Urinary bladder (tissue), 3 donors: ENCODE measurements at regions not wholly inside any gene's neighbourhood (a gene's known extent, or its start where the extent isn't known, plus 50 kb on each side); places are given as distances from the start of the nearest gene placed in this dataset.

ENCODE experiments used
- DNase-seq: peaks from one replicate; pipeline ENCODE4 v3.0.0-alpha.2; 2015; ENCODE audit errors: extremely low spot score
- H3K27ac ChIP-seq: one replicate; pipeline ENCODE4 v1.5.1; 2013; ENCODE audit warnings: low read depth, mild to moderate bottlenecking, moderate library complexity
- H3K36me3 ChIP-seq: one replicate; pipeline ENCODE4 v1.6.1; 2013; ENCODE audit warnings: mild to moderate bottlenecking, moderate library complexity; ENCODE audit not compliant: insufficient read depth
- H3K4me1 ChIP-seq: one replicate; pipeline ENCODE4 v1.6.1; 2013; ENCODE audit warnings: mild to moderate bottlenecking, moderate library complexity; ENCODE audit not compliant: insufficient read depth
- H3K4me3 ChIP-seq: one replicate; pipeline ENCODE4 v1.5.1; 2013; ENCODE audit warnings: low read depth, low read length
- WGBS: extraction: QIAGEN DNeasy Blood & Tissue Kit; methylation state at CpG from one replicate; pipeline ENCODE4 v1.1.7; 2013; 5-methylcytosine and 5-hydroxymethylcytosine counted together
- donor health status: healthy with polysubstance abuse.
- donor health status: healthy.

DNA sequence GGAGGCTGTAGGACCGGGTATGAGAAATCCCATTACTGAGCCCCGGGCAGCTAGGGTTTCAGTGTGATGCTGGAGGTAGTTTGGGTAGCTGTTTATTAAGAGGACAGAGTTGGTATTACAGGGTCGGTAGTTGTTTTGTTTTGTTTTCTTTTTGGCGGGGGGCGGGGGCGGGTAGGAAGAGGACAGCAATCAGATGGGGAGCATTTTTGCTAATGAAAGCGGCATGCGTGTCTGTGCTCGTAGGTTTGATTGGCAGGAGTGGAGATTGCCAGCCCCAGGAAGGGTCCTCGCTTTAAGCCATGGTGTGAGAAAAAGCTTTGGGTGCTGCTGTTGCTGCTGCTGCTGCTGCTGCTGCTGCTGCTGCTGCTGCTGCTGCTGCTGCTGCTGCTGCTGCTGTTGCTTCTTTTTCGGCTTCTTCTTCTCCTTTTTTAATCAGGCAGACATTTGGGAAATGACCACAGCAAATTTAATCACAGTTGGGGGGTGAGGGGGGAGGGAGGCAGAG, 498.5 kb upstream of the ZFHX3 start:
- H3K4me1 ChIP-seq: no peaks in the 10 kb centered on the region
- no peak overlapping the region for H3K4me3 ChIP-seq
- 48% methylated on average over 11 of the region's 11 CpGs for WGBS
- no peaks in the 10 kb centered on the region for H3K36me3 ChIP-seq
- H3K27ac ChIP-seq: no peak overlapping the region
- DNase-seq: no peak

DNA sequence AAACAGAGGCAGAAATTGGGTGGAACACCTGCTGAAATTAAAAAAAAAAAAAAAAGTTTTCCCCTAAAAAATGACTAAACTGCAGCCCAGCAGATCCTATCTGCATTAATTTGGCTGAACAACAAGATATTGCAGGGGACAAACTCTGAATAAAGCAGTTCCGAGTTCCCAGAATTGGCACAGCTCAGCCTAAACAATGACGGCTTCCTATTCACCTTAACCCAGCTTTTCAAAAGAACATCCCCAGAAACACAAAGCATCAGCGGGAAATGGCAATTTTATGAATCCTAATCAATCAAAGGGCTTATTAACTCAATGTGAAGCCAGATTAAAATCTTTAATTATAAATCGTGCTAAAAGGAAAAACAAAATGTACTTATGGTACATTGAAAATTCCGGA, 497.8 kb upstream of the ZFHX3 start:
- no peak overlapping the region for H3K27ac ChIP-seq
- WGBS: 68% methylated on average over 5 of the region's 5 CpGs
- no peaks in the 10 kb centered on the region for H3K4me1 ChIP-seq
- H3K4me3 ChIP-seq: no peak overlapping the region
- DNase-seq: no peak
- H3K36me3 ChIP-seq: no peaks in the 10 kb centered on the region

DNA sequence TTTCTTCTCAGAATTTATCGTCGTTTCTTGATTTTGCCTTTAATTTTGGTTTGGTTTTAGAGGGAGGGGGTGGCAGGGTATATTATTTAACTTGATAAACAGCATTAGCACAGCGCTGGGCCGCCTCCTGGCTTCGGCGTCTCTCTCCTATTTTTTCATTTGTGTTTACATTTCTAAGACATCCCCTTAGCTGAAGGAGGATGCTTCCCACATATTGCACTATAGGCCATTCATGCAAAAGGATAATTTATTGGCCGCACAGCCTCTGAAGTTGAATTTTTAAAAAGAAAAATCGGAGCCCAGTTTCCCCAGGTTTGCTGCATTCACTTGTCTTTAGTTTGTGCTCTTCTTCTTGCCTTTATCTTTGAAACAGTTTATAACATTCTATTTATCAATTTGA, 497.4 kb upstream of the ZFHX3 start:
- WGBS: 78% methylated on average over 8 of the region's 8 CpGs

DNA sequence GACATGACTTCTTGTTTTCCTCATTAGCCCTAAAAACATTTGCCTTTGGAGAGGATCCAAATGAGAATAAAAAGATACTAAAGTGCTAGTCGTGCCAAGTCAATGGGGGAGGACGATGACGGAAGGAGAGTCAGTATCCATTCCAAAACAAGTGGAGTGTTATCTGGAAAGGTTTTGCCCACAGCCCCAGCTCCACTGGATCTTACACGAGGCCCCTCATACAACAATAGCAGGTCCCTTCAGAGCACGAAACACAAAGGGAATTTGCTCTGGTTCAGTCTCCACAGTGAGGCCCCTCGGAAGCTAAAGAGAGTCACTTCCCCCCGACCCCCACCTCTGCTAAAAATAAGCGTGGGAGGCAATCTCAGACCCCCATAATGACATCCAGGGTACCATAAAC, 496.9 kb upstream of the ZFHX3 start:
- H3K4me1 ChIP-seq: no peaks in the 10 kb centered on the region
- no peak for DNase-seq
- WGBS: 51% methylated on average over 8 of the region's 8 CpGs
- H3K36me3 ChIP-seq: no peaks in the 10 kb centered on the region
- no peak overlapping the region for H3K27ac ChIP-seq
- H3K4me3 ChIP-seq: no peak overlapping the region

More for the DNA sequence above, 497.4 kb upstream of the ZFHX3 start:
- H3K27ac ChIP-seq: no peak overlapping the region
- H3K4me3 ChIP-seq: no peak overlapping the region
- no peaks in the 10 kb centered on the region for H3K36me3 ChIP-seq
- H3K4me1 ChIP-seq: no peaks in the 10 kb centered on the region
- DNase-seq: no peak

DNA sequence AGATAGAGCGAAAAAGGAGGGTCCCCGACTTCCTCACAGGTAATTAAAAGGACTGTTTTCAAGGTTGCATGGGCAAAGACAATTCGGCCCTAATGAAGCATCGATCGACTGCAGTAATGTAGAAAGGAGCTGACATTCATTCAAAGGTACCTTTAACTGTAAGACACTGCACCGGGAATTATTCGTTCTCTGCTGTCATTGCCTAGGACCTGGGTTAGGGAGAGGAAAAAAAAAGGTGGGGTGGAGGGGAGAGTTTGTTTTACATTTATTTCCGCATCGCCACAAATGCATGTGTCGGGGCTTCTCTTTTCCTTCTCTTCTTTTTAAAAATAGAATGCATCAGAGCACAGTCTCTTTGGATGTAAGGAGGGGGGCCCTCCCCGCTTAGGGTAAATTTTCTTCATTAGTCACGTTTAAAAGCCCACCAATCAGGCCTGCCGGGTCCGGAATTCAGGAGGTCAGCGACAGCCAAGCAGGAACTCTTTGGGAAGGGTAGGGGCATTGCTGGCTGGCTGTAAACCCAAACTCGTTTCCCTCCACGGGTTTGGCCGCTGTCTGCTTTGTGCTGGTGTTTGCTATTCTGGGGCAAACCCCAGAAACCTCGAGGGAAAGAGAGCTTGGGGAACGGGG, 496.2 kb upstream of the ZFHX3 start:
- DNase-seq: no peak

DNA sequence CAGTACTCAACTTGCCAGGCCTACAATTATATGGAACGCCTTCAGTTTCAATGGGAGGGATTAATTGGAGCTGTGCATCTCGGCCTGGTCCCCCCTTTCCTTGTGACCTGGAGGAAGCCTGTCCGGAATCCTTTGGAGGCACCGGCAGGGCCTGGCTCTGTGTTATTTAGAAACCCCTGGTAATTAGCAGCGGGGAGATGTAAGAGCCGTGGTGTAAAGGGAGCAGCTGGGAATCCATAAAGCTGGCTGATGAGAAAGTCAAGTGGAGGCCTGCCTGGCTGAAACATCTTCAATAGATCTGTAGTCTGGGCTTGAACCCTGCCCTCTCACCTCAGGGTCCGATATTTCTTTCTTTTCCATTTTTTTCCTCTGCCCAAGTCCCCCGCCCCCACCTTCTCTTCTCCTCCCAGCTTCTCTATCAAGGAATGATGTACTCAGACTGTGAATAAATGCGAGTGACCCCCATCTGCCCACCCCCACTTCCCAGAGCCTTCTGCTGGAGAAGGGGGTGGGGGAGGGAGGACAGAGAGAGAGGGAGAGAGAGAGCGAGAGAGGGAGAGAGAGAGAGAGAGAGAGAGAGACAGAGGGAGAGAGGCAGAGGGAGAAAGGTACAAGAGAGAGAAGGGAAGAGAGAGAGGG, 495.5 kb upstream of the ZFHX3 start:
- 83% methylated on average over 10 of the region's 10 CpGs for WGBS
- Histone ChIP-seq H3K4me3 (no peak overlapping the region), H3K4me1 (no peaks in the 10 kb centered on the region), H3K36me3 (no peaks in the 10 kb centered on the region), H3K27ac (no peak overlapping the region)
- no peak for DNase-seq

More for the DNA sequence above, 496.2 kb upstream of the ZFHX3 start:
- Histone ChIP-seq H3K36me3 (no peaks in the 10 kb centered on the region), H3K4me3 (no peak overlapping the region), H3K27ac (no peak overlapping the region), H3K4me1 (no peaks in the 10 kb centered on the region)
- 60% methylated on average over 20 of the region's 20 CpGs for WGBS

DNA sequence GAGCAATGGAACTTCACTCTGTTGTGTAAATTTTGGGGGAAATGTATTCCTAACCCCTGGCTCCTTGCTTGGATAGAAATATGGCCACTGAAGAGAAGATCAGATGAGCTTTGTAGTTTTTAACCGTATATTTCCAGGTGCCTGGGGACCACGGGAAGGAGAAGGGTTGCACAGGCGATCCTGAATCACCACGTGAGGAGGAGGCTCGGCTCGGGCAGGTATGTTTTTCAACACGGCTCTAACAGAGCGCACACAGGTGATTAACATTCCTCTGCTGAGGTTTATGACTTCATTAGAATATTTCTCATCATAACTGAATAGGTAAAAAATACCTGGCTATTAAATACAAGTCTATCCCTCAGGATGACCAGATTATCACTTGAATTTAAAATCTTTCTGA, 495.0 kb upstream of the ZFHX3 start:
- no peak for DNase-seq
- no peak overlapping the region for H3K4me3 ChIP-seq
- H3K4me1 ChIP-seq: no peaks in the 10 kb centered on the region
- no peak overlapping the region for H3K27ac ChIP-seq
- H3K36me3 ChIP-seq: no peaks in the 10 kb centered on the region
- WGBS: 84% methylated on average over 8 of the region's 8 CpGs

DNA sequence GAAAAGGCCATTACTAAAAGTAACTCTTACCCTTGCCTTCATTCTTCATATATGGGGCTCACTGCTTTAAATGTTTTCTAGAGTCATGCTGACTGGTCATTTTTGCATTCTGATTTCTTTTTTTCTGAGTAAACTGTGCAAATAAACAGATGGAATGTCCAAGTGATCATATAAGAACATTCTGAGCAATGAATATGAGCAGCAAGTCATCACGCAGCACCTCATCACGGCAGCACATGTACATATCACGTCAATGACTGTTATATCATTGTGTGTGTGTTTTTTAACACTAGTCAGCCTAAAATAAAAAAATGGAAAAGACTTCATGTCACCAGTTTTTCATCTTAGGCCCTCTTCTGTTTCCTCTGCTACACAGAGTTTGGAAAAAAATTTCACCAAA, 490.0 kb upstream of the ZFHX3 start:
- no peaks in the 10 kb centered on the region for H3K4me1 ChIP-seq
- 94% methylated on average over 3 of the region's 3 CpGs for WGBS
- DNase-seq: no peak
- no peaks in the 10 kb centered on the region for H3K36me3 ChIP-seq
- H3K4me3 ChIP-seq: no peak overlapping the region
- H3K27ac ChIP-seq: no peak overlapping the region

DNA sequence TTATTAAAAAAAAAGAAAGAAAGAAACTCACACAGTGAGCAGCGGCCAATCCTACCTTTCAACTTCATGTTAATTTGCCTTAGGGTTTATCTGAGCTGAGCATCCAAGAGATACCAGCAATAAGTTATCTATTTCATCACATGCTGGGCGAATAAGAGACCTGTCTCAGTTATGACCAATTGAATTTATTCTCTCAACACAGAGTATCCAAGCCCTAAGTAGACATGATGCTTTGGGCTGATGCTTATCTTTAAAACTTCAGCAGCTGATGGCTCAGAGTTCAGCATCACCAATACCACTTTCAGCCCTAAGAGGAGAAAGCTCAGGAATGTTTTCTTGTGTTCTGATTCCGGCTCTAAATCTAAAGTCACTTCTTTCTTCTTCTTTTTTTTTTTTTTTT, 489.0 kb upstream of the ZFHX3 start:
- Histone ChIP-seq H3K4me3 (no peak overlapping the region), H3K27ac (no peak overlapping the region), H3K4me1 (no peaks in the 10 kb centered on the region), H3K36me3 (no peaks in the 10 kb centered on the region)
- 79% methylated on average over 3 of the region's 3 CpGs for WGBS
- no peak for DNase-seq

DNA sequence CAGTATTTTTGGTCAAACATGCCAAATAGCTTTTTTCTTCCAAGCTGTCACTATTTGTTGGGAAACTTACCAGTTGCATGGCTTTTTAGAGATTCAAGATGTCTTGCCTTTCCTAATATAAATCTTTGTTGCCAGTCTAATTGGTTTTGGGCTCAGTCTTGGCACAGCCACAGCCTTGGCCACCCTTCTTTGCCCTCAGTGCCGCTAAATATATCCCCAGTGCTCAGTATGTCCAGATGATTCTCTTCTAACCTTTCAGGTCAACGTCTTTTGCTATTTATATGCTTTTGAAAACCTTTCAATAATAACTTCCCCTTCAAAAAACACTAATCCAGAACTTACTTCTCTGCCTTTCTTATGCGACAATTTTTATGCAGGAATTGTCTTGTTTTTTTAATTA, 483.1 kb upstream of the ZFHX3 start:
- no peak overlapping the region for H3K27ac ChIP-seq
- WGBS: 50% methylated on average over 3 of the region's 3 CpGs
- no peaks in the 10 kb centered on the region for H3K4me1 ChIP-seq
- no peaks in the 10 kb centered on the region for H3K36me3 ChIP-seq
- DNase-seq: no peak
- no peak overlapping the region for H3K4me3 ChIP-seq

DNA sequence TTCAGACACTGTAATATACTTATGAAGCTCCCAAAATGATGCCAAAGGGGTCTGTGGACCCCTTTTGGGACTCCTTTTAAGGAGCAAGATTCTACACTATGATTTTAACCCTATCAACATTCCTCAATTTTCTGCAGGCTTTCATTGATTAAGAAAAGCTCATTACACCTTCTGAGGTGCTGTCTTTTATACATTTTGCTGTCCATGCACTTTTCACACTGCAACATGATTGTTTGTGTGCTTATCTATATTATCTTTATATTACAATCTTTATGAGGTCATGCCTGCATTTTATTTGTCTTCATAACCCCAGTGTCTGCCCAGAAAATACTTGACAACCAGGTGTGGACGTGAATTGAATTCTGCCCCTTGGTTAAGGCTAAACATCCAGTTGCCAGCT, 482.6 kb upstream of the ZFHX3 start:
- Histone ChIP-seq H3K4me3 (no peak overlapping the region), H3K4me1 (no peaks in the 10 kb centered on the region), H3K27ac (no peak overlapping the region), H3K36me3 (no peaks in the 10 kb centered on the region)
- no peak for DNase-seq
- 49% methylated on average over 1 of the region's 1 CpG for WGBS

DNA sequence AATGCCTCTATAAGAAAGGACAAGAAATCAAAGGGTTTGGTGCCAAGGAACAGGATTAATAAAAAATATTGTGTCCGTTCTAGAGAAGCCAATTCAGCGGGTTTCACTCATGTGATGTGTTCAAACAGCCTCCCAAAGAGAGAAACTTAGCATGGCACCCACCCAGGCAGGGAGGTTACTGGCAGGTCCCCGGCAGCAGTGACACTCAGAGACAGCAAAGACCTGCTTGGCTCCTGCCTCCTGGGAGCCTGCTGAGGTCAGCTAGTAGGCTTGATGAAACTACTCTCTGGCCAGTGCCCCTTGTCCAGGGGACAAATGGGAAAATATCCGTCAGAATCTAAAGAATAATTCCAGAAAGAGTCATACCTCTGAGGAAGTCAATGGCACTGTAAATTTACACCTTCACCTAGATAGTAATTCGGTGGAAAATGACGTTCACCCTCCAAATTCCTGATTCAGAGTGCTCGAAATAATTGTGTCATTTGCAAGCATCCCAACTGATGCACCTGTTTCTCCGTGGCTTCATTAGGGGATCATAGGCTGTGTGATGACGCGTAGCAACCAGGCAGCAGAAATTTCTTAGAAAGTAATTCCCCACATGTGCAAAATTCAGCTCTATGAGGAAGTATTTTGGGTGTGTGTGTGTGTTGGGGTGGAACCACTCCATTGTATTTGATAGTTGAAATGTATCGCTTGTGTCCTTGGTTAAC, 481.5 kb upstream of the ZFHX3 start:
- WGBS: 92% methylated on average over 11 of the region's 11 CpGs
- Histone ChIP-seq H3K4me1 (no peaks in the 10 kb centered on the region), H3K4me3 (no peak overlapping the region), H3K36me3 (no peaks in the 10 kb centered on the region), H3K27ac (no peak overlapping the region)
- DNase-seq: no peak

DNA sequence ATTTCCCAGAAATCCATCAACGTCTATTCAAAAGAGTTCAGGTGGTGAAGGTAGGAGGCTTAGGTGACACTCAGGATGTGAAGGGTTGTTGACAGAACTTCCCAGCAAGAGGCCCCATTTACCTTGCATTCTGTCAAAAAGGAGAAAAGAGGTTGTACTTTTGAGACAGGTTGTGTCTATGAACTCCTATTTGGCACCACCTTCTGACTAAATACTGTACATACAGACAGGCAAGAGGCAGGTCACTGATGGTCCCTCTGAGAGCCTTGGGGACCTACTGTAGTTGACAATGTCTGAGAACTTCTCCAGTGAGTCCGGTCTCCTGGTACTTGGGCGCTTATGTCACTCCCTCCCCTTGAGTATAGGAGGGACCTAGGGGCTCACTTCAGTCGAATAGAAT, 479.3 kb upstream of the ZFHX3 start:
- no peaks in the 10 kb centered on the region for H3K4me1 ChIP-seq
- WGBS: 86% methylated on average over 4 of the region's 4 CpGs
- DNase-seq: no peak
- no peak overlapping the region for H3K27ac ChIP-seq
- H3K4me3 ChIP-seq: no peak overlapping the region
- H3K36me3 ChIP-seq: no peaks in the 10 kb centered on the region
